H1 (cell line): ENCODE measurements at regions not wholly inside any gene's neighbourhood (a gene's known extent, or its start where the extent isn't known, plus 50 kb on each side); places are given as distances from the start of the nearest gene placed in this dataset.

Experiments
- ATF3 ChIP-seq: IDR thresholded peaks from 2 replicates; pipeline ENCODE4 v1.6.1; 2011; ENCODE audit warnings: low read depth, mild to moderate bottlenecking, low read length; ENCODE audit not compliant: insufficient read depth
- CHD7 ChIP-seq: fragments of 300-600 bp; sonication (generic); IDR thresholded peaks from 2 replicates; pipeline ENCODE4 v1.7.1; 2012; ENCODE audit warnings: low read length, moderate library complexity, mild to moderate bottlenecking, inconsistent platforms; ENCODE audit not compliant: insufficient replicate concordance
- FOSL1 ChIP-seq: IDR thresholded peaks from 2 replicates; pipeline ENCODE4 v1.6.1; 2011; ENCODE audit warnings: mild to moderate bottlenecking, low read depth, low read length, moderate library complexity; ENCODE audit not compliant: insufficient read depth
- KDM4A ChIP-seq: IDR thresholded peaks from one replicate; pipeline ENCODE4 v1.7.1; 2012; ENCODE audit warnings: low read depth, mild to moderate bottlenecking, moderate library complexity, low read length, inconsistent platforms; ENCODE audit not compliant: severe bottlenecking
- RXRA ChIP-seq: IDR thresholded peaks from 2 replicates; pipeline ENCODE4 v1.6.1; 2011; ENCODE audit warnings: low read depth, mild to moderate bottlenecking, low read length, moderate library complexity; ENCODE audit not compliant: insufficient read depth
- SP1 ChIP-seq: IDR thresholded peaks from 2 replicates; pipeline ENCODE4 v1.6.1; 2011; ENCODE audit warnings: low read depth, low read length
- TEAD4 ChIP-seq: IDR thresholded peaks from 2 replicates; pipeline ENCODE4 v1.6.1; 2012; ENCODE audit warnings: low read depth, low read length, inconsistent platforms, mixed read lengths

GRCh38 chr5:164359260-164360255 lies 854.1 kb downstream of the MAT2B start (continued):
- TF ChIP-seq CHD7 (no peak), SP1 (no peak), RXRA (no peak), FOSL1 (no peak), ATF3 (no peak), TEAD4 (no peak), KDM4A (no peak)
- TF ChIP-seq, all 59 proteins: peak for 0
